22Rv1 (cell line): ENCODE measurements at regions not wholly inside any gene's neighbourhood (a gene's known extent, or its start where the extent isn't known, plus 50 kb on each side); places are given as distances from the start of the nearest gene placed in this dataset.

Experiments used
- ZFX ChIP-seq: fragments of 450-650 bp; IDR thresholded peaks from 2 replicates; pipeline ENCODE4 v1.6.1; 2017; ENCODE audit warnings: antibody characterized with exemption, borderline replicate concordance
- TF ChIP-seq, protein P1 (sequence below): fragments of 450-650 bp; IDR thresholded peaks from 2 replicates; pipeline ENCODE4 v1.5.1; 2017; ENCODE audit warnings: mild to moderate bottlenecking

DNA sequence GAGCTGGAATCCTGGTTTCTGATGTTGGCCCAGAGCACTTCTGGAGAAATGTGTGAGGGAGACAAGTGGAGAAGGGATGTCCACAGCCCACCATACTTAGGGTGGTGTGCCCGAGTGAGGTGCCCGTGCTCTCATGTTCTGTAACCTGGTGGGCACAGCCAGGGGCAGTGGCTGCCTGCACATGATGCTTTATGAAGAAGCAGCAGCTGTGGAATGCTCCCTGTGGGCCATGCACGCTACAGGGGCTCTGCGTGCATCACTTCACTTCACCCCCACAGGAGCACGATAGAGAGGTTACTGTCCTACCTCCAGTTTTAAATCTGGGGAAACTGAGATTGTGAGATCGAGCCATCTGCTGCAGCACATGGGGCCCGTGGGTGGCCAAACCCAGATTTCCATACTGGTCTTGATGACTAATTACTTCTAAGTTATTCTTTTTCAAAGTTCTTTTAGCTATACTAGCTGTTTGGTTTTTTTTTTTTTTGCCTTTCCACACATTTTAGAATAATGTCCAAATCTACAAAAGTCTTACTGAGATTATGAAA lies 441.6 kb downstream of the GADD45G start:
- TF ChIP-seq, protein P1, sequence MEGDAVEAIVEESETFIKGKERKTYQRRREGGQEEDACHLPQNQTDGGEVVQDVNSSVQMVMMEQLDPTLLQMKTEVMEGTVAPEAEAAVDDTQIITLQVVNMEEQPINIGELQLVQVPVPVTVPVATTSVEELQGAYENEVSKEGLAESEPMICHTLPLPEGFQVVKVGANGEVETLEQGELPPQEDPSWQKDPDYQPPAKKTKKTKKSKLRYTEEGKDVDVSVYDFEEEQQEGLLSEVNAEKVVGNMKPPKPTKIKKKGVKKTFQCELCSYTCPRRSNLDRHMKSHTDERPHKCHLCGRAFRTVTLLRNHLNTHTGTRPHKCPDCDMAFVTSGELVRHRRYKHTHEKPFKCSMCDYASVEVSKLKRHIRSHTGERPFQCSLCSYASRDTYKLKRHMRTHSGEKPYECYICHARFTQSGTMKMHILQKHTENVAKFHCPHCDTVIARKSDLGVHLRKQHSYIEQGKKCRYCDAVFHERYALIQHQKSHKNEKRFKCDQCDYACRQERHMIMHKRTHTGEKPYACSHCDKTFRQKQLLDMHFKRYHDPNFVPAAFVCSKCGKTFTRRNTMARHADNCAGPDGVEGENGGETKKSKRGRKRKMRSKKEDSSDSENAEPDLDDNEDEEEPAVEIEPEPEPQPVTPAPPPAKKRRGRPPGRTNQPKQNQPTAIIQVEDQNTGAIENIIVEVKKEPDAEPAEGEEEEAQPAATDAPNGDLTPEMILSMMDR = no peak
- TF ChIP-seq ZFX = no peak
